Right atrium auricular region (tissue), 2 donors: ENCODE measurements at regions not wholly inside any gene's neighbourhood (a gene's known extent, or its start where the extent isn't known, plus 50 kb on each side); places are given as distances from the start of the nearest gene placed in this dataset.

ENCODE experiments used
- DNase-seq: peaks from one replicate; pipeline ENCODE4 v3.0.0-alpha.2; 2019; ENCODE audit warnings: low spot score
- H3K27ac ChIP-seq, 2 donors: fragments of 200-600 bp; sonication (generic); 1 replicate in 1 of 2; 2 replicates in 1 of 2; pipeline ENCODE4 v1.5.1; 2016 to 2019
- H3K27me3 ChIP-seq, 2 donors: fragments of 200-600 bp; sonication (generic); one replicate each; pipeline versions ENCODE4 v1.5.1 to v1.6.0; 2017 to 2019
- H3K36me3 ChIP-seq: fragments of 200-600 bp; sonication (generic); one replicate; pipeline ENCODE4 v1.5.1; 2016
- H3K4me1 ChIP-seq, 2 donors: fragments of 200-600 bp; sonication (generic); one replicate each; pipeline versions ENCODE4 v1.5.1 to v1.6.0; 2017 to 2019
- H3K4me3 ChIP-seq, 2 donors: fragments of 200-600 bp; sonication (generic); 1 replicate in 1 of 2; 2 replicates in 1 of 2; pipeline ENCODE4 v1.5.1; 2017 to 2019; ENCODE audit warnings: mild to moderate bottlenecking in 1 of 2, moderate library complexity in 1 of 2
- H3K9me3 ChIP-seq, 2 donors: fragments of 200-600 bp; sonication (generic); one replicate each; pipeline ENCODE4 v1.5.1; 2019
- TF ChIP-seq, protein P1 (sequence below), 2 donors: fragments of 200-600 bp; sonication (generic); IDR thresholded peaks; one replicate each; pipeline ENCODE4 v1.5.1; 2019; ENCODE audit warnings: antibody characterized with exemption in 2 of 2

DNA sequence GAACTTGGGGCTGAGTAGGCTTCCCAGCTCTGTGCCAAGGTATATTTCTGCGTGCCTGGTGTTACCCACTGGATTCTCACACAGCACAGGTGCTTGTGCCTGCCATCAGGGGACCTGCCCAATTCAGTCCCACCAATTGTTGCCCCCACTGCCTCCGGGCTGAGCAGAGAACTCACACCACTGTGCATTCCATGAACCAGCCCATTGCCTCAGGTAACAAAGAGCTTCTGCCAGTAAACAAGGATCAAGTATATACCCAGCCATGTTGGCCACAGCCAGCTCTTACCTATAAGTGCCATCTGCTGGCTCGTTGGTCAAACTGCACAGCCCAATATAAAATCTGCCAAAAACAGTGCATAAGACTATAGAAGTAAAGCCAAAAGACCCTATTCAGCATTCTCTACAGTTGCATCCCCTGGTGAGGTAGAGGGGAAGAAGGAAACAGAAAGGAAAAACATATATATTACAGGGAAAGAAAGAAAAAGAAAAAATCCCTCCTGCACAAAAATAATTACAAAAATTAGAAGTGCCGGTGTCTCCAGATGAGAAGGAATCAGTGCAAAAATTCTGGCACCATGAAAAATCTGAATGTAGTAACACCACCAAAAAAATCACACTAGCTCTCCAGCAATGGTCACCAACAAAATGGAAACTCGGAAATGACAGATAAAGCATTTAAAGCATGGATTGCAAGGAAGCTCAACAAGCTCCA lies 241.4 kb downstream of the IBTK start:
- Histone ChIP-seq H3K27me3 (no peaks in the 10 kb centered on the region), H3K27ac (no peak overlapping the region), H3K4me3 (no peak overlapping the region), H3K36me3 (no peaks in the 10 kb centered on the region), H3K9me3 (peaks cover 0 to 19% of the 10 kb centered on the region in 2 donors), H3K4me1 (no peaks in the 10 kb centered on the region)
- TF ChIP-seq, protein P1, sequence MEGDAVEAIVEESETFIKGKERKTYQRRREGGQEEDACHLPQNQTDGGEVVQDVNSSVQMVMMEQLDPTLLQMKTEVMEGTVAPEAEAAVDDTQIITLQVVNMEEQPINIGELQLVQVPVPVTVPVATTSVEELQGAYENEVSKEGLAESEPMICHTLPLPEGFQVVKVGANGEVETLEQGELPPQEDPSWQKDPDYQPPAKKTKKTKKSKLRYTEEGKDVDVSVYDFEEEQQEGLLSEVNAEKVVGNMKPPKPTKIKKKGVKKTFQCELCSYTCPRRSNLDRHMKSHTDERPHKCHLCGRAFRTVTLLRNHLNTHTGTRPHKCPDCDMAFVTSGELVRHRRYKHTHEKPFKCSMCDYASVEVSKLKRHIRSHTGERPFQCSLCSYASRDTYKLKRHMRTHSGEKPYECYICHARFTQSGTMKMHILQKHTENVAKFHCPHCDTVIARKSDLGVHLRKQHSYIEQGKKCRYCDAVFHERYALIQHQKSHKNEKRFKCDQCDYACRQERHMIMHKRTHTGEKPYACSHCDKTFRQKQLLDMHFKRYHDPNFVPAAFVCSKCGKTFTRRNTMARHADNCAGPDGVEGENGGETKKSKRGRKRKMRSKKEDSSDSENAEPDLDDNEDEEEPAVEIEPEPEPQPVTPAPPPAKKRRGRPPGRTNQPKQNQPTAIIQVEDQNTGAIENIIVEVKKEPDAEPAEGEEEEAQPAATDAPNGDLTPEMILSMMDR (IDR thresholded peaks at IDR 0.05) = peak; percentile 35 to 58
- no peak for DNase-seq

DNA sequence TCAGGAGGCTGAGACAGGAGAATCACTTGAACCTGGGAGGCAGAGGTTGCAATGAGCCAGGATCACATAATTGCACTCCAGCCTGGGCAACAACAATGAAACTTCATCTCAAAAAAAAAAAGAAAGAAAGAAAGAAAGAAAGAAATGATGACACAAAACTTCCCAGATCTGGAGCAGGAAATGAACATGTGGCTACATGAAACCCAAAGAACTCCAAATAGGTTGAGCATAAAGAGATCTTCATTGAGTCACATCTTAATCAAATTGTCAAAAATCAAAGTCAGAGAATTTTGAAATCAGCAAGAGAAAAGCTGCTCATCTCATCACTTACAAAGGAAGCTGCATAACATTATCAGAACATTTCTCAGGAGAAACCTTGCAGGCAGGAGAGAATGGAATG lies 247.0 kb downstream of the IBTK start:
- H3K36me3 ChIP-seq = no peaks in the 10 kb centered on the region
- no peaks in the 10 kb centered on the region for H3K4me1 ChIP-seq
- no peaks in the 10 kb centered on the region for H3K9me3 ChIP-seq
- TF ChIP-seq, protein P1 (IDR thresholded peaks at IDR 0.05) = no peak
- H3K4me3 ChIP-seq = no peak overlapping the region
- DNase-seq = no peak
- H3K27ac ChIP-seq = no peak overlapping the region
- no peaks in the 10 kb centered on the region for H3K27me3 ChIP-seq

DNA sequence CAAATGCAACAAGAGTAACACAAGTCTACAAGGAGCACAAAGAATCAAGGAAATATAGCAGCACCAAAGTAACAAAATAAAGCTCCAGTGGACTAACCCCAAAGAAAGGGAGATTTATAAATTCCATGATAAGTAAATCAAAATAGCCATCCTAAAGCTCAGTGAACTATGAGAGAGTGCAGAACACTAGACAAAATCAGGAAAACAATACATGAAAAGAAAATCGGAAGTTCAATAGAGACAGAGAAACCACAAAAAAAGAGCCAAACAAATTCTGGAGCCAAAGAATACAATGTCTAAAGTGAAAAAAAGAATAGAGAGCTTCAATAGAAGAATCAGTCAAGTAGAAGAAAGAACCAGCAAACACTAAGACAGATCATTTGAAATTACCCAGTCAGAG lies 247.3 kb upstream of the TENT5A start:
- Histone ChIP-seq H3K36me3 (no peaks in the 10 kb centered on the region), H3K9me3 (no peaks in the 10 kb centered on the region), H3K27me3 (no peaks in the 10 kb centered on the region), H3K4me3 (no peak overlapping the region), H3K4me1 (no peaks in the 10 kb centered on the region), H3K27ac (no peak overlapping the region)
- DNase-seq = no peak
- TF ChIP-seq, protein P1 (IDR thresholded peaks at IDR 0.05) = no peak

DNA sequence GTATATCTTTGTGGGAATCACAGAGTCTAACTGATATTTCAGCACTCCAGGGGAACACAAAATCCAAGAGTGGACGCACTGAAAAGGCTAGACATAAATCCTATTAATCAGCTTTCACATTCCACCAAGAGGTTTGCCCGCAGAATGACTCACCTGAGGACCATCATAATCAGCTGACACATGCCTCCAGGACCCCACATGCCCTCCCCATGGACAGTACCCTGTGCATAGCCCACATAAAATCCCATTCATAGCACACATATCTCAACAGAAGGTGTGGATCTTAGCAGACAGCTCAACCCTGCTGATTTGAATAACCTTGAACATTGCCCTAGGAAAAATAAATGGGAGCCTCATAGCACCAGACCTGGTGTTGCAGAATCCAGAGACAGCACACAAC lies 246.8 kb upstream of the TENT5A start:
- no peaks in the 10 kb centered on the region for H3K27me3 ChIP-seq
- no peaks in the 10 kb centered on the region for H3K9me3 ChIP-seq
- H3K27ac ChIP-seq = no peak overlapping the region
- TF ChIP-seq, protein P1 (IDR thresholded peaks at IDR 0.05) = no peak
- no peak overlapping the region for H3K4me3 ChIP-seq
- no peak for DNase-seq
- H3K36me3 ChIP-seq = no peaks in the 10 kb centered on the region
- no peaks in the 10 kb centered on the region for H3K4me1 ChIP-seq

DNA sequence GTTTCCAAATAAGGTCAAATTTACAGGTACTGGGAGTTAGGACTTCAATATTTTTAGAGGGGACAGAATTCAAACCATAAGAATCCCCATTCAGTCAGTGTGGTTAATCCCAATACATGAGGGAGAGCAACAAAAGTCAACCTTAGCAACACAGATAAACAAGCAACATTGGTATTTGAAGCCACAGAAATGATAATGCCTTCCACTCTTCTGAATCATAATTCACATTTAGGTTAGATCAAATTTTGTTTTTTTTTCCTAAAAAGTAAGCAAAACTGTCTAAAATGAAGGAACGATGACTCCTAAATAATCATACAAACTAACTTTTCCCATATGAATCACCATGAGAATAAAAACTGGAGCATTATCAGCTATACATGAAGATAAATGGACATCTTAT lies 246.0 kb upstream of the TENT5A start:
- Histone ChIP-seq H3K27ac (no peak overlapping the region), H3K4me3 (no peak overlapping the region)
- TF ChIP-seq, protein P1 (IDR thresholded peaks at IDR 0.05) = no peak

More for the DNA sequence above, 246.0 kb upstream of the TENT5A start:
- Histone ChIP-seq H3K9me3 (no peaks in the 10 kb centered on the region), H3K4me1 (no peaks in the 10 kb centered on the region), H3K27me3 (no peaks in the 10 kb centered on the region), H3K36me3 (no peaks in the 10 kb centered on the region)
- DNase-seq = no peak
